NB4 (cell line): ENCODE measurements at regions not wholly inside any gene's neighbourhood (a gene's known extent, or its start where the extent isn't known, plus 50 kb on each side); places are given as distances from the start of the nearest gene placed in this dataset.
"Not testable (repeated sequence)": the region's sequence is repeated elsewhere in the genome, so short reads cannot be mapped to it uniquely, and the experiment has no call there.

Experiments
- DNase-seq: peaks from one replicate; pipeline ENCODE4 v3.0.0; 2010; ENCODE audit warnings: low read depth
- H3K4me3 ChIP-seq: one replicate; pipeline ENCODE4 v1.5.1; 2011; ENCODE audit warnings: mild to moderate bottlenecking, low read depth, low read length, moderate library complexity
- CTCF ChIP-seq: IDR thresholded peaks from one replicate; pipeline ENCODE4 v1.5.1; 2012; ENCODE audit warnings: low read depth, low read length
- MAX ChIP-seq: IDR thresholded peaks from 2 replicates; pipeline ENCODE4 v1.6.1; 2011; ENCODE audit warnings: low read depth, low read length
- MYC ChIP-seq: IDR thresholded peaks from 2 replicates; pipeline ENCODE4 v1.6.1; 2011; ENCODE audit warnings: low read depth, low read length
- POLR2A ChIP-seq: IDR thresholded peaks from 2 replicates; pipeline ENCODE4 v1.6.1; 2011; ENCODE audit warnings: mild to moderate bottlenecking; ENCODE audit not compliant: insufficient read length; ENCODE audit errors: extremely low read depth

- no peak for TF ChIP-seq POLR2A
- no peak for TF ChIP-seq MYC
- TF ChIP-seq CTCF: no peak
- TF ChIP-seq MAX: no peak
These were observed 729.3 kb upstream of the AUTS2 start for GRCh38 chr7:68868978-68869377.

GRCh38 chr7:68873616-68874015, 724.7 kb upstream of the AUTS2 start:
- no peak for TF ChIP-seq POLR2A
- TF ChIP-seq CTCF: no peak
- no peak for TF ChIP-seq MAX
- no peak for TF ChIP-seq MYC
- no peak for DNase-seq
- H3K4me3 ChIP-seq: no peak overlapping the region

More at GRCh38 chr7:68868978-68869377, 729.3 kb upstream of the AUTS2 start:
- no peak overlapping the region for H3K4me3 ChIP-seq
- DNase-seq: no peak

- no peak for DNase-seq
- TF ChIP-seq CTCF: no peak
- no peak for TF ChIP-seq MAX
- no peak for TF ChIP-seq POLR2A
- no peak overlapping the region for H3K4me3 ChIP-seq
These were observed 722.4 kb upstream of the AUTS2 start for GRCh38 chr7:68875857-68876256.

- DNase-seq, H3K4me3 ChIP-seq: not testable (repeated sequence)
These were observed 711.2 kb upstream of the AUTS2 start for GRCh38 chr7:68887116-68887515.

- H3K4me3 ChIP-seq: no peak overlapping the region
- no peak for DNase-seq
- TF ChIP-seq CTCF: no peak
- no peak for TF ChIP-seq MAX
These were observed 709.3 kb upstream of the AUTS2 start for GRCh38 chr7:68888971-68889385.

- no peak for DNase-seq
- no peak for TF ChIP-seq POLR2A
- TF ChIP-seq CTCF: no peak
These were observed 706.0 kb upstream of the AUTS2 start for GRCh38 chr7:68892236-68892635.

More at GRCh38 chr7:68892236-68892635, 706.0 kb upstream of the AUTS2 start:
- no peak overlapping the region for H3K4me3 ChIP-seq
